Erythroblast (primary cell): ENCODE measurements at regions not wholly inside any gene's neighbourhood (a gene's known extent, or its start where the extent isn't known, plus 50 kb on each side); places are given as distances from the start of the nearest gene placed in this dataset.

Source experiments
- DNase-seq, 2 experiments: peaks; one replicate each; lab custom pipeline; 2025; lab: John Stamatoyannopoulos, UW
- GATA1 ChIP-seq: IDR thresholded peaks from 2 replicates; pipeline ENCODE4 v1.6.1; 2011; ENCODE audit warnings: low read depth, mild to moderate bottlenecking, control low read depth, low read length, moderate library complexity
- POLR2A ChIP-seq: IDR thresholded peaks from 2 replicates; pipeline ENCODE4 v1.6.1; 2011; ENCODE audit warnings: mild to moderate bottlenecking, low read length

DNA sequence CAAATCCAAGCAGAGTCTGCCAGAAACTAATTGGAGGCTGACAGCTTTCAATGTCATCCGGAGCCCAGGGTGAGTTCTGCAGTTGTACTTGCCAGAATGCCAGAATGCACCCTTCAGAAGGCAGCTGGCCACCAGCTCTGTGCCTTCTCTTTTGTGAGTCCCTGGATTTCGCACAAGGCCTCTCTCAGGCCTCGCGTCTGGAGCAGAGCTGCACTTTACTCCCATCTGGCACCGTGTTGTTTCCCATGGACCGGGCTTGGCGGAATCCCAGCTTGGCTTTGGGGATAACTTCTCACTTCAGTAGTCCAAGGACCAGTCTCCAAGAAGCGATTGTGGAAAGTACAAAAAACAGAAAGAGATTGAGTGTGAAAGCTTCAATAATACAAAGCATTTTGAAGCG, 451.3 kb upstream of the KIRREL3 start:
- TF ChIP-seq GATA1 = no peak
- TF ChIP-seq POLR2A = no peak
- no peak for DNase-seq

DNA sequence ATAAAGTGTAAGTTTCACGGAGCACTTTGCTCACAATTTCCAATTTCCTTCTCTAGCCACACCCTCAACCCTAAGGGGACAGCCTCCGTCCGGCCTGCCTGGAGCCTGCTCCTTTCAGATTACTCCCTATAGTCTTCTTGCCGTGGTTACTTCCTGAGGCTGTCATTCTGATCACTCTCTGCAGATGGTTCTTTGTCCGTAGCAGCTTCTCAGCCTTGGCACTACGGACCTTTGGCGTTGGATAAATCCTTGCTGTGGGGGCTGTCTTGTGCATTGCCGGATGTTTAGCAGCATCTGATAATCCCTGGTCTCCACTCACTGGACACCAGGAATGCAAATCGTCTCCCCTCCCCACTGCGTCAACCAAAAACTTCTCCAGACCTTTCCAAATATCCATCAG, 447.5 kb upstream of the KIRREL3 start:
- TF ChIP-seq GATA1 (no peak), POLR2A (no peak)
- no peak for DNase-seq

DNA sequence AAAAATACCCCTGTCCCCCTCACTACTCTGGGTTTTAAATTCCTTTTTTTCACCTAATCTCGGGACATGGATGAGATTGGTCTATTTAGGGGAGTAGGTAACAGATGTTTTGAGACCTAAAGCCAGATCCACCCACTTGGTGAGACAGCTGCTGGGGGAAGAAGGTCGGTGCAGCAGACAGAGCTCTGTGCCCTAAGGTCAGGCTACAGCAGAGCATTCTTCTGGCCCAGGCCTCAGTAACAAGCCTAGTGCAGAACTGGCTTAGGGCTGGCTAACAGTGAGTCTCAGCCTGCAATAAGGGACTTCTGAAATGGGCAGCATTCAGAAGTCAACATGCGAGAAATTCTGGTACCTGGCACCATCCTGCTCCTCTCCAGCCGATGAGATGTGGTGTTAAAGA, 444.9 kb upstream of the KIRREL3 start:
- TF ChIP-seq GATA1 = no peak
- no peak for TF ChIP-seq POLR2A
- no peak for DNase-seq

DNA sequence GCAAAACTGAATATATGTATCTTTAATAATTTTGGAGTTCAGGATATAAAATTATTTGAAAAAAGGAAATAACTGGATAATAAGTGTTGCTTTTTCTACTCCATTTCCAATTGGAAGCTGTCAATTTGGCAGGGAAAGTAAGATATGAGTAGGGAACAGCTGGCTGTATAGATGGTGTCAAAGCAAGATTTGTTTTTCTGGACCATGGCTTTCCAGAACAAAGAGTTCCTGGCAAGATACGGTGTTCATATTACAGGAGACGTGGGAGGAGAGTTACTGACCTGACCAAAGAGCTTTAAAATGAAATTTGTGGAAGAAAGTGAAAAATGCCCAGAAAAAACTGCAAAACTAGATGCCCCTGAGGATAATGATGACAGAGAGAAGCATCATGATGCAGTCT, 442.7 kb upstream of the KIRREL3 start:
- DNase-seq = no peak
- TF ChIP-seq GATA1 (no peak), POLR2A (no peak)

DNA sequence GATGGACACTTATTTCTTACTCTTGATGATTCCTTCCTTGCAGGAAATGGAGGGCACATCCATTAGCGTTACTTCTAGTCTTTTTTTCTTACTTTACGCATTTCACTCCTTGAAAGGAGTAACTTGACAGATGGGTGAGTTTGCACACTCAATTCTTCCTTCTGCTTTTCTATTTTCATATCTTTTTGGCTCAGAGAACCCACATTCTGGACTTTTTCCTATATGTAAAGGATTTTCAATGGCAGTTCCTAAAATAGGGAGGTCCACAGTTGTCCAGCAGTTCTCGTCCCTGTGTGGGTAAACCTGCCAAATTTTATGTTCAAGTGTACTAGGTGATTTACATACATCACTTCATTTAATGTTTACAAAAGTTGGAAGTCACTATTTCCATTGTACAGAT, 440.0 kb upstream of the KIRREL3 start:
- DNase-seq = no peak
- TF ChIP-seq GATA1 (no peak), POLR2A (no peak)

DNA sequence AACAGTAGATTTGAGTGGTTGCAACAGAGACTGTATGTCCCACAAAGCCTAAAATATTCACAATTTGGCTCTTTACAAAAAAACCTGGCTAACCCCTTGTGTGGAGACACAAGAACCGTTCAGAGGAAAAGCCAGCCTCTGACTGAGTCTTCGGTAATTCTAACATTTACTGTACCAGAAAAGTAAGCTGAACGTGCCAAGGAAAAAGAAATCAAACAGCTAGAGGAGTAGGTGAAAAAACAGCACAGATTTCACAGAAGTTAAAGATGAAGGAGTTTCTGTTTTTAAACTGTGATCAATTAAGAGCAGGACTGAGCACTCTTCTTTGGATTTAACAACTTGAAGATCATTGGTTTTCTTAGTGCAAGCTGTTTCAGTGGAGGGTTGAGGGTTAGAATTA, 424.7 kb upstream of the KIRREL3 start:
- no peak for TF ChIP-seq POLR2A
- no peak for TF ChIP-seq GATA1
- no peak for DNase-seq

DNA sequence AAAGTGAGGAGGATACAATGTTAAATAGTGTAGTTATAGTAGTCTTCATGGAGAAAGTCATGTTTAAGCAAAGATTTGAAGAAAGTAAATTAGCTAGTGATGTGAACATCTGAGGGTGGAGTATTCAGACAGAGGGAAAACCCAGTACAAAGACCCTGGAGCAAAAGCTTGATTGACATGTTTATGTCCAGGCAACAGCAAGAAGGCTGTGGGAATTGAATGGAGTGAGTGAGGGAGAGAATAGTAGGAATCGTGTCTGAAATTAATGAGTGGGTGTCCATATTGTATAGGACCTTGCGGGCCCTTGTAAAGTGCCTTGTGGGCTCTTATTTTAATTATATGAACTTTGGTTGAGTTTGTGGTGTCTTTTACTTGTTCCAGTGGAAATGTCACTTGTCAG, 424.1 kb upstream of the KIRREL3 start:
- DNase-seq = no peak
- TF ChIP-seq POLR2A (no peak), GATA1 (no peak)

DNA sequence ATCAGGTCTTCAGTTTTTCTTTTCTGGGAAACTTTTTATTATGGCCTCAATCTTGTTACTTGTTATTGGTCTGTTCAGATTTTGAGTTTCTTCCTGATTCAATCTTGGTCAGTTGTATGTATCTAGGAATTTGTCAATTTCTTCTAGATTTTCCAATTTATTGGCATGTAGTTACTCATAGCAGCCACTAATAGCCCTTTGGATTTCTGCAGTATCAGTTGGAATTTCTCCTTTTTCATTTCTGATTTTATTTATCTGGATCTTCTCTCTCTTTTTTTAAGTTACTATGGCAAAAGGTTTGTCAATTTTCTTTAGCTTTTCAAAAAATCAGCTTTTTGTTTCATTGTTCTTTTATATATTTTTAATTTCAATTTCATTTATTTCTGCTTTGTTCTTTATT, 419.6 kb upstream of the KIRREL3 start:
- no peak for DNase-seq
- TF ChIP-seq GATA1 = no peak
- TF ChIP-seq POLR2A = no peak

DNA sequence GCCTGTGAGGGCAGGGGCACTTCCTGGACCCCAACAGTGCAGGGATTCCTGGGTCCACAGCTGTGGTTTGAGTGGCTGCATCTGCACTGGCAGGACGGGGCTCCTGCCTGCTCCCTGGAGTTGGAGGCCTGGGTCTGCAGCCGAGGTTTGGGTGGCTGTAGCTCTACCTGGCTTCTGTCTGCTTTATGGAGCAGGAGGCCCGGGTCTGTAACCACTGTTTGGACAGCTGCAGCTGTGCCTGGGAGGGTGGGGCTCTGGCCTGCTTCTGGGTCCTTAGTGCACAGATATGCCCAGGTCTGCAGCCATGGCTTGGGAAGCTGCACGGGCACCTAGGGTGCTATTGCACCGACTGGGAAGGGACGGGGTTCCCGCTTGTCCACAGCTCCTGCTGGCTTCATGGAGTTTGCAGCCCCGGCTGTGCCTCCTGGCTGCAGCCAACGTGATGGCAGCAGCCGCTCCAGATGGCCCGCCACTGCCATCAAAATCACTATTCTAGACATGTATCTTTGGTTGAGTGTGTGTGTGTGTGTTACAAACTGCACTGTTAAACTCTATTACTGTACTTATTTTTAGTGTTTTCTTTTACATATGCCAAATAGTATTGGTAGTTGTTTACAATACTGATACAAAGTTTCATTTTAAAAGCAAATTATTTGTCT, 412.3 kb upstream of the KIRREL3 start:
- TF ChIP-seq POLR2A (no peak), GATA1 (no peak)
- no peak for DNase-seq

DNA sequence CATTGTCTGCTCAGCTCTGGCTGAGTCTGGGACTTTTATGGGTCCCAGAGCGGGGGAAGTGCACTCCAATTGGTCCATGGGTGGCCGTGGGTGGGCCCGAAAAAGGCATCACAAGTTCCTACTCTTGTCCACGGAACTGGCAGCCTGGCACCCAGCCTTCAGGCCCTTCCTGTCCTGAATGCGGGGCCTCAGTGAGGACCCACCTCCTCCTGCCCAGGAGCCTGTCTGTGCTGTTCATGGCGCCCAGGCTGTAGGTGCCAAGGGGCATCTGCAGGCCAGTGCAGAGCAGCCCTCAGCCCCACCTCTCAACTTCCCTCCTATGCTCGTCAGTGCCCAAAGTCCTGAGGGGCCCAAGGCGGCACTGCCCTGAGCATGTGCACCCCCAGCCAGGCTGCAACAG, 411.7 kb upstream of the KIRREL3 start:
- TF ChIP-seq GATA1 (no peak), POLR2A (no peak)
- DNase-seq = no peak

DNA sequence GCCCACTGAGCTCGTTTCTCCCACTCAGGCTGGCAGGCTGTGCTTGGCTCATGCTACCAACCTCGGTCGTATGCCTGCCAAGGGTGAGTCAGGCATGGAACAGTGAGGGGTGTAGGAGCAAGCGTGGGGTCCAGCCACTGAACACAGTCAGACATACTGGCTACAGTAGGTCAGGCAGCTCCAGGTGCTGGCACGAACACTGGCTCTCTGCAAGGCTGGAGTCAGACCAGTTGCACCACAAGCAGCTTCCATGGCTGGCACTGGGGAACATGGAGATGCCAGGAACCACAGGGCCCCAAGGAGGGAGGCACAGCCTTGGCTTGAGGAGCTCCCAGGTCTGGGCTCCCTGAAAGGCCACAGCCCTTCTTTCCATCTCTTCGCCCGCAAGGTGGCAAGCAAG, 410.7 kb upstream of the KIRREL3 start:
- TF ChIP-seq POLR2A (no peak), GATA1 (no peak)
- DNase-seq = no peak

DNA sequence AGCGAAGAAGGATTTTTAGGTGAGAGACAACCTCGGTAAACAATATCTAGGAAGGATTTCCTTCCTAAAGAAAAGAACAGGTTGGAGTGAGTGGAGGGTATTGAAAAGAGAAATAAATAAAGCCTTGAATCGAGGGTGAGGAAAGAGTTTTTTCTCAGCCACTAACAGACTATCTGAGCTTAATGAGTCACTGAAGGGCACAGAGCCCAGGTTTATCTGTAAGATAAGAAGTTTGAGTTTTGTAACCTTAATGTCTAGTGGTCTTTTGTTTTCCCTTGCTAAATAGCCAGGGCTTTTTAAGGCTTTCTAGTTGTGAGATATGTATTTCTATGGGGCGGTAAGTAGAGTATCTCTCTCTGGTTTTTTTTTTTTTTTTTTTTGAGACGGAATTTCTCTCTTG, 394.5 kb upstream of the KIRREL3 start:
- TF ChIP-seq GATA1 = no peak
- TF ChIP-seq POLR2A = no peak
- DNase-seq = no peak

DNA sequence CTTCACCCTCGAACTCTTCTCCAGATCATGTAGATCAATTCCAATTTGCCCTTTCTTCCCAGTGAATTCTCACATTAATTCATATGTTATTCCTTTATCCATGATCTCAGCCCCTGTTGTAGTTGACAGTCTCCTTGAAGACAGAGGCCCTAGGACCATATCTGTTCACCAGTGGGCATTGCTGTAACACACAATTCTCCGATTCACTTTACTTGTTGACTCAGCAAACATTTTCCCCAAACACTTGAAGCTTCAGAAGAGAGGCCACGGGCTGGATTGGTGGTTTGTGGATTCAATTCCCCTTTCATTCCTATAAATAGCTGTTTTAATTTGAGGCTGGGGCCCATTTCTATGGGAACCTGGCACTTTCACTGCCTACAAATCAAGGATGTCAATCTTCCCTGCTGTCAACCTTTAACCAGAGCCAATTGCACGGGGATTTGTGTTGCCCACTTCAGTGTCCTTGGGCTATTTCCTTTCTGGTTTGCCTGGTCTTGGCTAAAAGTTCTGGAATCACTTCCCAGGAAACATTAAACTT, 393.0 kb upstream of the KIRREL3 start:
- DNase-seq = no peak
- TF ChIP-seq POLR2A (no peak), GATA1 (no peak)

DNA sequence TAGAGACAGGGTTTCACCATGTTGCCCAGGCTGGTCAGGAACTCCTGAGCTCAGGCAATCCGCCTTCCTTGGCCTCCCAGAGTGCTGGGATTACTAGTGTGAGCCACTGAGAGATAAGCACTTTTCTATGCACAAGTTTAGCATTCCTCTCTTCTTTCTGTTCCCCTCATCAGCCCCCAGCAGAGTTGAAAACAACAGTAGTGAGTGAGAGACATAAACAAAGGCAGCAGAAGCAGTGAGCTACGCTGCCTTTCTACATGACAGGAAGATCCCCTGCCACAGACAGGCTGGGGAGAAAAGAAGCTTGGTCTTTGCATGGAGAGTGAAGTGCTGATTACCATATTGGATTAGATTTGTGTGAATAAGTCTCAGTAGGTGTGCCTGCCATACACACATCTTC, 392.0 kb upstream of the KIRREL3 start:
- TF ChIP-seq POLR2A (no peak), GATA1 (no peak)
- no peak for DNase-seq

DNA sequence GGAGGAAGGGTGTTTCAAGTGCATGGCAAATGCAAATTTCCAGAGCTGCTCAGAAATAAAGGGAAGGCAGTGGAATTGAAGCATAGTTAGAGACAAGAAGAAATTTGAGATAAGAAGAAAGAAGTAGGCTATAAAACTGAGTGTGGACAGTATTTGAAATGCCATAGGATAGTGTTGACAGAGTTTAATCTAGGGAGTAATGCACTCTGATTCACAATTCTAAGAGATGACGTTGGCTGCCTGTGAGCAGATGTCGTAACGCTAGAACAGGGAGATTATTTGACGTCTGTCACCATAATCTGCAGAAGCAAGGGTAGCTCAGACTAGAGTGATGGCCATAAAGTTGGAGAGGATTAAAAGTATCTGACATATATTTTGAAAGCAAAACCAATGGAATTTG, 389.9 kb upstream of the KIRREL3 start:
- no peak for DNase-seq
- TF ChIP-seq GATA1 (no peak), POLR2A (no peak)
